Mammary epithelial cell (primary cell): ENCODE measurements at regions not wholly inside any gene's neighbourhood (a gene's known extent, or its start where the extent isn't known, plus 50 kb on each side); places are given as distances from the start of the nearest gene placed in this dataset.

ENCODE experiments used
- EZH2 ChIP-seq: IDR thresholded peaks from 2 replicates; pipeline ENCODE4 v1.6.1; 2012; ENCODE audit warnings: low read length, inconsistent platforms, borderline replicate concordance
- TF ChIP-seq, protein P1 (sequence below), 2 donors: IDR thresholded peaks in 1 of 2; conservative IDR thresholded peaks in 1 of 2; 2 replicates each; pipeline ENCODE4 v1.5.1; 2011 to 2012; ENCODE audit warnings: inconsistent platforms in 2 of 2, low read length in 2 of 2, mild to moderate bottlenecking in 2 of 2, control low read depth in 1 of 2, low read depth in 1 of 2; ENCODE audit not compliant: insufficient read depth in 1 of 2; ENCODE audit errors: extremely low read depth in 1 of 2

DNA sequence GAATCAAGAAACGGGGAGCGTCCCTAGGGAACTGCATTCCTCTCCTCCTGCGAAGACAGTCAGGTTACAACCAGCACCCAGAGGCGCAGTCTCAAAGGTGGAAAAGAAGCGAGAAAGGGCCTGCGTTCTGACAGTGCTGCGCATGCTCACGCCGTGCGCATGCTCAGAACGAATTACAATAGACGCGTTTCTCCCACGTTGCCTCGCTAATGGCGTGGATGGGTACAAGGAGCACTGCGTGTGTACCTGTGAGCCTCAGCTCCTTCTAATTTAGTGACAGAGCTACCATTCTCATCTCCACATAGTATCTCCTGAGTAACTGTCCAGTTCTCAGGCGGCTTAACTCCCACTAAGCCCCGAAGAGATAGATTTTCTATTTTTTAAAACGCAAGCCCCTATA lies 448.8 kb downstream of the TXNL1 start:
- TF ChIP-seq, protein P1, sequence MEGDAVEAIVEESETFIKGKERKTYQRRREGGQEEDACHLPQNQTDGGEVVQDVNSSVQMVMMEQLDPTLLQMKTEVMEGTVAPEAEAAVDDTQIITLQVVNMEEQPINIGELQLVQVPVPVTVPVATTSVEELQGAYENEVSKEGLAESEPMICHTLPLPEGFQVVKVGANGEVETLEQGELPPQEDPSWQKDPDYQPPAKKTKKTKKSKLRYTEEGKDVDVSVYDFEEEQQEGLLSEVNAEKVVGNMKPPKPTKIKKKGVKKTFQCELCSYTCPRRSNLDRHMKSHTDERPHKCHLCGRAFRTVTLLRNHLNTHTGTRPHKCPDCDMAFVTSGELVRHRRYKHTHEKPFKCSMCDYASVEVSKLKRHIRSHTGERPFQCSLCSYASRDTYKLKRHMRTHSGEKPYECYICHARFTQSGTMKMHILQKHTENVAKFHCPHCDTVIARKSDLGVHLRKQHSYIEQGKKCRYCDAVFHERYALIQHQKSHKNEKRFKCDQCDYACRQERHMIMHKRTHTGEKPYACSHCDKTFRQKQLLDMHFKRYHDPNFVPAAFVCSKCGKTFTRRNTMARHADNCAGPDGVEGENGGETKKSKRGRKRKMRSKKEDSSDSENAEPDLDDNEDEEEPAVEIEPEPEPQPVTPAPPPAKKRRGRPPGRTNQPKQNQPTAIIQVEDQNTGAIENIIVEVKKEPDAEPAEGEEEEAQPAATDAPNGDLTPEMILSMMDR (conservative IDR thresholded peaks at IDR 0.05 in 1 of 2, IDR thresholded peaks at IDR 0.05 in 1 of 2; ENCODE audit: extremely low read depth in 1 of 2, insufficient read depth in 1 of 2, low read depth in 1 of 2, low read length in 2 of 2), result no peak
- no peak for TF ChIP-seq EZH2
